ENCODE measurements at regions not wholly inside any gene's neighbourhood (a gene's known extent, or its start where the extent isn't known, plus 50 kb on each side); places are given as distances from the start of the nearest gene placed in this dataset.
A peak's percentile ranks its signal among the peaks of the same experiment; 100 is the strongest.
"Not testable (repeated sequence)": the region's sequence is repeated elsewhere in the genome, so short reads cannot be mapped to it uniquely, and the experiment has no call there.

DNA sequence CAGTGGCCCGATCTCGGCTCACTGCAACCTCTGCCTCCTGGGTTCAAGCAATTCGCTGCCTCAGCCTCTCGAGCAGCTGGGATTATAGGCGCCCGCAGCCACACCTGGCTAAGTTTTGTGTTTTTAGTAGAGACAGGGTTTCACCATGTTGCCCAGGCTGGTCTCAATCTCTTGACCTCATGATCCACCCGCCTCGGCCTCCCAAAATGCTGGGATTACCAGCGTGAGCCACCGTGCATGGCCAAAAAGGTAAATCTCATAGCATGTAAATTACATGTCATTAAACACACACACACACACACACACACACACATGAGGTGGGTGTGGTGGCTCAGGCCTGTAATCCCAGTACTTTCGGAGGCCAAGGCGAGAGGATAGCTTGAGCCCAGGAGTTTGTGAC lies 53.7 kb upstream of the SEPTIN5 start:
- DNase-seq (ENCODE audit: low read depth in 2 of 2) = not testable (repeated sequence)

DNA sequence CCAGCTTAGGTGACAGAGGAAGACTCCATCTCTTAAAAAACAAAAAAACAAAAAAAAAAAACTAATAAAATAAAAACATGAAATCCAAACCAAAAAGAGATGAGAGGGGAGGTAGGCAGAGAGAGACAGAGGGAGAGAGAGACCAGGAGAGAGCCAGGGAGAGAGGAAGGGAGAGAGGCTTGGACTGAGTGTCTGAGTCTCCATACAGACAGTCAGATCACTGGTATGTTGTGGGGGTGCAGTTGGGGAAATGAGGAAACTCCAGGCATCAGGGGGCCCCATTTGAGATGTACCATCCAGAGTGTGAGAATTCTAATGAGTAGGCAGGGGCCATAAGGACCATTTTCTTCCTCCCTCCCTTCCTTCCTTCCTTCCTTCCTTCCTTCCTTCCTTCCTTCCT lies 53.1 kb upstream of the SEPTIN5 start:
- DNase-seq (ENCODE audit: low read depth in 2 of 2) = no peak

DNA sequence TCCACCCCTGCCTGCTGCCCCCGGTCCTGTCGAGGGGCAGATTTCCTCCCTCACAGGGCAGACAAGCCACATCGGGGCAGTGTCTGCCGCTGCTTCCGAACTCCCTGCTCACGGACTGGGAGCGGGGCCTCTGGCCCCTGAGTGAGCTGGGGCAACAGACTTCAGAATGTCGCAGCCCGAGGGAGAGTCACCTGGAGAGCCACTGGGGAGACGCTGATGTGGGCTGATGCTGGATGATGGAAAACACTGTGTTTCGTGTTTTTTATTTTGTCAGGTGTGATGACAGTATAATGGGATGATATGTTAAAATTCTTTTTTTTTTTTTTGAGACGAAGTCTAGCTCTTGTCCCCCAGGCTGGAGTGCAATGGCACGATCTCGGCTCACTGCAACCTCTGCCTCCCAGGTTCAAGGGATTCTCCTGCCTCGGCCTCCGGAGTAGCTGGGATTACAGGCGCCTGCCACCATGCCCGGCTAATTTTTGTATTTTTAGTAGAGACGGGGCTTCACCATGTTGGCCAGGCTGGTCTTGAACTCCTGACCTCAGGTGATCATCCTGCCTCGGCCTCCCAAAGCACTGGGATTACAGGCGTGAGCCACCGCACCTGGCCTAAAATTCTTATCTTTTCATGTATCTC lies 52.1 kb upstream of the SEPTIN5 start:
- DNase-seq (ENCODE audit: low read depth in 2 of 2) = not testable (repeated sequence)

DNA sequence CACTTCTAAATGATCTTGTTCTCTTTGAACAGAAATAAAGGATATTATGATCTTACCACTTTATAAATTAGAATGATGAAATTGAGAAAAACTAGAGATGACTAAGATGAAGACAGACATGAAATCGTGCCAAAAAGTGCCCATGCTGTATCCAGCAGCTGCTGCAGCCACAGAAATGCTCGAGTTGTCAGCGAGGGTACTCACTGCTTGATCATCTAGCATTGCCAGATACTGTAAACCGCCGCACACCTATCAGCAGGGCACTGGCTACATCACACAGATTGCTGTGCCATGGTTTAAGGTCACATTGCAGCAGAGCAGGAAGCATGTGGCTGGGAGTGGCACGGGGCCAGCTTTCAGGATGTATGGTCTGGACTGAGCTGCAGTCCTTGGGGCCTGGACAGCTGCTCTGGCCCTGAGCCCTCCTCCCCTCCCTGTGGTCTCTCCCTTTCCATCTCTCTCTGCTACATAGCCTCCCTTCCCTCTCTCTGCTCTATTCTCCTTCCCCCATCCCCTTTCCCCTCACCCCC lies 51.0 kb upstream of the SEPTIN5 start:
- DNase-seq (ENCODE audit: low read depth in 2 of 2) = peak; percentile 61 to 98

GRCh38 chr22:19663821-19664355 lies 50.4 kb upstream of the SEPTIN5 start:
- DNase-seq (ENCODE audit: low read depth in 2 of 2) = peak in 1 of 2 donors; percentile 54

- DNase-seq (ENCODE audit: low read depth in 2 of 2) = peak in 1 of 2 donors; percentile 68
These were observed 49.9 kb upstream of the SEPTIN5 start for GRCh38 chr22:19664406-19664805.
